ENCODE measurements at regions not wholly inside any gene's neighbourhood (a gene's known extent, or its start where the extent isn't known, plus 50 kb on each side); places are given as distances from the start of the nearest gene placed in this dataset.

- H3K9me3 ChIP-seq (ENCODE audit: low read length): no peaks in the 10 kb centered on the region
- no peaks in the 10 kb centered on the region for H3F3A ChIP-seq (ENCODE audit: insufficient read depth, low read length)
- no peak overlapping the region for H2AFZ ChIP-seq (ENCODE audit: low read length)
- H4K20me1 ChIP-seq (ENCODE audit: insufficient read depth, low read length): no peaks in the 10 kb centered on the region
- H3K9ac ChIP-seq (ENCODE audit: low read length): no peak overlapping the region
- no peaks in the 10 kb centered on the region for H3K79me2 ChIP-seq (ENCODE audit: insufficient read depth, low read length)
- no peak for TF ChIP-seq EZH2 (IDR thresholded peaks at IDR 0.05; ENCODE audit: borderline replicate concordance, low read length)
- TF ChIP-seq, protein P1, sequence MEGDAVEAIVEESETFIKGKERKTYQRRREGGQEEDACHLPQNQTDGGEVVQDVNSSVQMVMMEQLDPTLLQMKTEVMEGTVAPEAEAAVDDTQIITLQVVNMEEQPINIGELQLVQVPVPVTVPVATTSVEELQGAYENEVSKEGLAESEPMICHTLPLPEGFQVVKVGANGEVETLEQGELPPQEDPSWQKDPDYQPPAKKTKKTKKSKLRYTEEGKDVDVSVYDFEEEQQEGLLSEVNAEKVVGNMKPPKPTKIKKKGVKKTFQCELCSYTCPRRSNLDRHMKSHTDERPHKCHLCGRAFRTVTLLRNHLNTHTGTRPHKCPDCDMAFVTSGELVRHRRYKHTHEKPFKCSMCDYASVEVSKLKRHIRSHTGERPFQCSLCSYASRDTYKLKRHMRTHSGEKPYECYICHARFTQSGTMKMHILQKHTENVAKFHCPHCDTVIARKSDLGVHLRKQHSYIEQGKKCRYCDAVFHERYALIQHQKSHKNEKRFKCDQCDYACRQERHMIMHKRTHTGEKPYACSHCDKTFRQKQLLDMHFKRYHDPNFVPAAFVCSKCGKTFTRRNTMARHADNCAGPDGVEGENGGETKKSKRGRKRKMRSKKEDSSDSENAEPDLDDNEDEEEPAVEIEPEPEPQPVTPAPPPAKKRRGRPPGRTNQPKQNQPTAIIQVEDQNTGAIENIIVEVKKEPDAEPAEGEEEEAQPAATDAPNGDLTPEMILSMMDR (IDR thresholded peaks at IDR 0.05; ENCODE audit: low read length): no peak
- H3K27me3 ChIP-seq (ENCODE audit: insufficient read depth, low read length): no peaks in the 10 kb centered on the region
- H3K27ac ChIP-seq (ENCODE audit: low read depth, low read length, poor library complexity, severe bottlenecking): no peak overlapping the region
- no peaks in the 10 kb centered on the region for H3K36me3 ChIP-seq (ENCODE audit: insufficient read depth, low read length)
- no peaks in the 10 kb centered on the region for H3K4me1 ChIP-seq (ENCODE audit: insufficient read depth, low read length, severe bottlenecking)
- H3K4me3 ChIP-seq (ENCODE audit: low read depth, low read length, poor library complexity, severe bottlenecking): no peak overlapping the region
- H3K9me2 ChIP-seq (ENCODE audit: low read depth, low read length): no peaks in the 10 kb centered on the region
- no peak overlapping the region for H3K4me2 ChIP-seq (ENCODE audit: low read length)
These were observed 148.0 kb upstream of the LRFN2 start for GRCh38 chr6:40735121-40735520.

- no peaks in the 10 kb centered on the region for H3K9me3 ChIP-seq (ENCODE audit: low read length)
- no peak overlapping the region for H3K27ac ChIP-seq (ENCODE audit: low read depth, low read length, poor library complexity, severe bottlenecking)
- H4K20me1 ChIP-seq (ENCODE audit: insufficient read depth, low read length): no peaks in the 10 kb centered on the region
- no peaks in the 10 kb centered on the region for H3F3A ChIP-seq (ENCODE audit: insufficient read depth, low read length)
- H3K9me2 ChIP-seq (ENCODE audit: low read depth, low read length): no peaks in the 10 kb centered on the region
- no peak overlapping the region for H2AFZ ChIP-seq (ENCODE audit: low read length)
- no peak overlapping the region for H3K4me3 ChIP-seq (ENCODE audit: low read depth, low read length, poor library complexity, severe bottlenecking)
- no peaks in the 10 kb centered on the region for H3K4me1 ChIP-seq (ENCODE audit: insufficient read depth, low read length, severe bottlenecking)
- H3K27me3 ChIP-seq (ENCODE audit: insufficient read depth, low read length): no peaks in the 10 kb centered on the region
- no peaks in the 10 kb centered on the region for H3K36me3 ChIP-seq (ENCODE audit: insufficient read depth, low read length)
- no peaks in the 10 kb centered on the region for H3K79me2 ChIP-seq (ENCODE audit: insufficient read depth, low read length)
- no peak overlapping the region for H3K9ac ChIP-seq (ENCODE audit: low read length)
- H3K4me2 ChIP-seq (ENCODE audit: low read length): no peak overlapping the region
- TF ChIP-seq EZH2 (IDR thresholded peaks at IDR 0.05; ENCODE audit: borderline replicate concordance, low read length): no peak
- TF ChIP-seq, protein P1 (IDR thresholded peaks at IDR 0.05; ENCODE audit: low read length): no peak
These were observed 147.4 kb upstream of the LRFN2 start for GRCh38 chr6:40734607-40735006.

DNA sequence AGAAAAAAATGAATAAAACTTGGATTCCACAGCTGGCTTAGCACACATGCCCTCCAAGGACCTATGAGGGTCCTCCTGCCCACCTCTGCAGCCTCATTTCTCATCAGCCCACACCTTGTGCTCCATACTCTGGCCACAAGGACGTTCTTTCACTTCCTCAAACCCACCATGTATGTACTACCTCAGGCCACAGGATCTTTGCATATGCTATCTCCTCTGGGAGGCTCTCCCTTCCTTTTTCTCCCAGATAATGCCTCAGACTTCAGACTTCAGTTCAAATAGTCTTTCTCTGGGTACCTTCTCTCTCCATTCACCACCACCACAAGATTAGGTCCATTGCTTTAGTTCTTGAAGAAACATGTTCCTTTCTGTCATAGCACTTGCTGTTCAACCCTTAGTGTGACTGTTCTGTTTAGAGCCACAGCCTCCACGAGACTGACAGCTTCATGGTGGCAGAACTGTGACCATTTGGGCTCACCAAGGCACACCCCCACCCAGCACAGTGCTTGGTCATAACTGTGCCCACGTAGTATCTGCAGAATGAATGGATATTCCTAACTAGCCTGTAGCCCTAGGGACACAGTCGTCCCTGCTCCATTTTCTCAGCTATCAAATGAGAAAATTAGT is 146.7 kb upstream of the LRFN2 start:
- Histone ChIP-seq H3K4me1 (ENCODE audit: insufficient read depth, low read length, severe bottlenecking) (no peaks in the 10 kb centered on the region), H3K36me3 (ENCODE audit: insufficient read depth, low read length) (no peaks in the 10 kb centered on the region), H3K9me3 (ENCODE audit: low read length) (no peaks in the 10 kb centered on the region), H3K4me2 (ENCODE audit: low read length) (no peak overlapping the region), H3K27me3 (ENCODE audit: insufficient read depth, low read length) (no peaks in the 10 kb centered on the region), H3K79me2 (ENCODE audit: insufficient read depth, low read length) (no peaks in the 10 kb centered on the region), H4K20me1 (ENCODE audit: insufficient read depth, low read length) (no peaks in the 10 kb centered on the region), H3F3A (ENCODE audit: insufficient read depth, low read length) (no peaks in the 10 kb centered on the region), H3K4me3 (ENCODE audit: low read depth, low read length, poor library complexity, severe bottlenecking) (no peak overlapping the region), H3K9ac (ENCODE audit: low read length) (no peak overlapping the region), H3K9me2 (ENCODE audit: low read depth, low read length) (no peaks in the 10 kb centered on the region), H3K27ac (ENCODE audit: low read depth, low read length, poor library complexity, severe bottlenecking) (no peak overlapping the region), H2AFZ (ENCODE audit: low read length) (no peak overlapping the region)
- no peak for TF ChIP-seq EZH2 (IDR thresholded peaks at IDR 0.05; ENCODE audit: borderline replicate concordance, low read length)
- TF ChIP-seq, protein P1 (IDR thresholded peaks at IDR 0.05; ENCODE audit: low read length): no peak
